ENCODE measurements at regions not wholly inside any gene's neighbourhood (a gene's known extent, or its start where the extent isn't known, plus 50 kb on each side); places are given as distances from the start of the nearest gene placed in this dataset.
"Not testable (repeated sequence)": the region's sequence is repeated elsewhere in the genome, so short reads cannot be mapped to it uniquely, and the experiment has no call there.

GRCh38 chr16:14384745-14385144, 245.3 kb downstream of the PARN start:
- DNase-seq (ENCODE audit: low spot score) = no peak

DNA sequence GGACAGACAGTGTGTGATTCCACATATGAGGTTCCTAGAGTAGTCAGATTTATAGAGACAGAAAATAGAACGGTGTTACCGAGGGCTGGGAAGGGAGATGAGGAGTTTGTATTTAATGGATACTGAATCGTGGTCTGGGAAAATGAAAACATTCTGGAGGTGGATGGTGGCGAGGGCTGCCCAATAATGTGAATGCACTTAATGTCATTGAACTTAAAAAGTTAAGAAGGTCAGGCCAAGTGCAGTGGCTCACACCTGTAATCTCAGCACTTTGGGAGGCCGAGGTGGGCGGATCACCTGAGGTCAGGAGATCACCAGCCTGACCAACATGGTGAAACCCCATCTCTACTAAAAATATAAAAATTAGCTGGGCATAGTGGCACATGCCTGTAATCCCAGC, 246.2 kb downstream of the PARN start:
- DNase-seq (ENCODE audit: low spot score) = not testable (repeated sequence)

DNA sequence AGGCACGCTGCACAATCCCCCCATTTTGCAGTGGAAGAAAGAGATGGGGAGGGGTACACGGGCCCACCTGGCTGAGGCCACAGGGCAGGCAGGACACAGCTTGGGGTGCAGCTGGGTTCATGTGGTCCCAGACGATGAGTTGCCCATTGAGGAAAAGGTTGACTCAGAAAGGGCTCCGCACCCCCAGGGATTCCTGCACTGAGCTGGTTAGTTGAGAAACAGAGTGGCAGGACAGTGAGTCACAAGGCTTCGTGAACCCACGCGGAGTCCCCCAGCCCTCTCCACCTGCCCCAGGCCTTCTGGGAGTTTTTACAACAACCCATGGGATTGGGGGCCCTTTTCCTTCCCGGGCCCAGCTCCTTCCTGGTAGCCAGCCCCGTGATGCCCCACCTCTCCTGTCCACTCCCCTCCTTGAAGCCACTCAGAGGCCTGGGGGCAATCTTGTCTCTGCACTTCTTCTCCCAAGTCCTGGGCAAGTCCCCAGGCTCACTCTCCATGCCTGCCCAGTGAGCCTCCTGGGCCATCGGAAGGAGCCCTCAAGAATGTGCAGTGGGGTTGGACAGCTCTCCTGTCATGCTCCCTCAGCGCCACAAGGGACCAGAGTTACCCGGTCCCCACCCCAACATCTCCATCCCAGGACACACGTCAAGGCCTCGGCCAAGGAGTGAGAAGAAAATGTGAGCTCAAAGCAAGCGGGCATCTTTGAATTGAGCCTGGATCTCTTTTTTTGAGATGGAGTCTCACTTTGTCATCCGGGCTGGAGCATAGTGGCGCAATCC, 251.2 kb downstream of the PARN start:
- no peak for DNase-seq (ENCODE audit: low spot score)

DNA sequence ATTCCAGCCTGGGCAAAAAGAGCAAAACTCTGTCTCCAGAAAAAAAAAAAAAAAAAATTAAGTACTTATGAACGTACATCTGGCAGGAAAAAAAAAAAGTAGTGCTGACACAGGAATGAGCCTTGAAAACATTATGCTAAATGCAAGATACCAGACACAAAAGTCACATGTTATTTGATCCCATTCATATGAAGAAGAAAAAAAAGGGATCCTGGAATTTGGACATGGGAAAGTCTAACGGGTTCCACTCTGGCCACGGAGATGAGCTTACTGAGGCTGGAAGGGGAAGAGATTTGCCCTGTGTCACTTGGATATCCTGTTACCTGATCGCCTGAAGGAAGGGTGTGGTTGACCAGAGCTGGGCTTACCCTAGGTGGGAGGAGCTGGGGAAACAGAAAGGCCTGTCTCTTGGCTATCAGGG, 251.9 kb downstream of the PARN start:
- peak; percentile 76 for DNase-seq (ENCODE audit: low spot score)

DNA sequence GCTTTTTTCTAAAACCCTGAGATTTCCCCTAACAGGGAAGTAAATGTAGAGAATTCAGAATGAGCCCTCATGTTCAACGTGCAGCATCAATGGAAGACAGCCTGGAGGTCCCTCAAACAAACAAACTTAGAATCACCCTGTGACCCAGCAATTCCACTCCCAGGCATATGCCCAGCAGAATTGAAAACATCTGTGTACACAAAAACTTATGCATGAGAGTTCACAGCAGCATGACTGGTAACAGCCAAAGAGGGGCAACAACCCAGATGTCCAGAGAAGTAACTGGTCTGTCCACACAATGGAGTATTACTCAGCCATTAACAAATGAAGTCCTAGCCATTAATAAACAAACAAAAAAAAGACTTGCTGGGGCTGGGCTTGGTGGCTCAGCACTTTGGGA, 252.7 kb downstream of the PARN start:
- DNase-seq (ENCODE audit: low spot score) = no peak

- peak; percentile 25 for DNase-seq (ENCODE audit: low spot score)
Observed at GRCh38 chr16:14375132-14375491, 254.9 kb downstream of the PARN start.

- no peak for DNase-seq (ENCODE audit: low spot score)
Observed at GRCh38 chr16:14374451-14375131, 255.5 kb downstream of the PARN start.

- peak; percentile 16 for DNase-seq (ENCODE audit: low spot score)
Observed at GRCh38 chr16:14373896-14374295, 256.2 kb downstream of the PARN start.

DNA sequence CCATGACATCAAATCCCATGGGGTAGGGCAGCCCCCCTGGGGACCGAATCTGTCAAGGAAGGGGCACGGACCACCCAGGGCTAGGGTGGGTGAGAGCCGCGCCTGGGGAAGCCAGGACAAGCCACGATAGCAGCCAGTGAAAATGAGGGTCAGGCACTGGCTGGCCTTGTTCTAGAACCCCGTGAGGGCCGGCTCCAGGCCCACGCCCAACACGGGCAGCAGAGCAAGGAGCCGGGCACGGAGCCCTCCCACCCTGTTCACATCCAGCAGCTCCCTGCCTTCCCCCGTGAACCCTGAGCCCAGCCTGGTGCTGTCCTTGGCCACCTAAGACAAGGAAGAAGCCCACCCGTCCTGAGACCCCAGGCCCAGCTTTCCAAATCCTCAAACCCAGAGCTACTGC, 256.7 kb downstream of the PARN start:
- DNase-seq (ENCODE audit: low spot score) = no peak

DNA sequence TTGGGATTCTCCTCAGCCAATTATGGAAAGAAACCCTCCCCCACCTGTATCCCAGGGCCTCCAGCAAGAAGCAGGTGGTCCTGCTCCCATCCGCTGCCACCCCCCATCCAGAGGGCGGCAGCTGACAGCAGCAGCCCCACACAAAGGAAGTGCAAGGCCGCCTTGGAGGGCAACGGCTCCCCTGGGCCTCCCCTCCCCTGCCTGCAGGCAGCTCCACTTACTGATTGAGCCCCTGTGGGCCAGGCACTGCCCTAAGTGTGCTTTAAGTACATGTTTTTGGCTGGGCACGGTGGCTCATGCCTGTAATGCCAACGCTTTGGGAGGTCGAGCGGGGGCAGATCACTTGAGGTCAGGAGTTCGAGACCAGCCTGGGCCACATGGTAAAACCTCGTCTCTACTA, 257.6 kb downstream of the PARN start:
- DNase-seq (ENCODE audit: low spot score) = no peak

- no peak for DNase-seq (ENCODE audit: low spot score)
Observed at GRCh38 chr16:14371778-14372431, 258.2 kb downstream of the PARN start.

DNA sequence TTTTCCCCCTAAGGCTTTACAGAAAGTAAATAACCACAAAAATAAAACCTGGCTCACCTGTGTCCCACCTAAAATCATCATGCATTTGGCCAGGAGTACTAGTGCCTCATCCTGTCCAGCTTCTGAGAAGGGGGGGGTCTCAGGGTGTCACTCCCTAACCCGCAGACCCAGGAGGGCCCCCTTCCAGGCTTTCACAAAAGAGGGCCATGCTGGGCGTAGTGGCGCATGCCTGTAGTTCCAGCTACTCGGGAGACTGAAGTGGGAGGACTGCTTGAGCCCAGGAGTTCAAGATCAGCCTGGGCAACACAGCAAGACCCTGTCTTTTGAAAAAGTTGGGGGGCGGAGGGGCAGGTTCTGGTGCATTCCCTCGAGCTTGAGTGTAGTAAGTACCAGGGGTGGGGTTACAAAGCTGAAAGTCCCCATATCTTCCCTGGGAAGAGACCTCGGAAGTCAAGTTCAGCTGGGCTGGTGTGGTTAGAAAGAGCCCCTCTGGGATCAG, 259.3 kb downstream of the PARN start:
- no peak for DNase-seq (ENCODE audit: low spot score)

DNA sequence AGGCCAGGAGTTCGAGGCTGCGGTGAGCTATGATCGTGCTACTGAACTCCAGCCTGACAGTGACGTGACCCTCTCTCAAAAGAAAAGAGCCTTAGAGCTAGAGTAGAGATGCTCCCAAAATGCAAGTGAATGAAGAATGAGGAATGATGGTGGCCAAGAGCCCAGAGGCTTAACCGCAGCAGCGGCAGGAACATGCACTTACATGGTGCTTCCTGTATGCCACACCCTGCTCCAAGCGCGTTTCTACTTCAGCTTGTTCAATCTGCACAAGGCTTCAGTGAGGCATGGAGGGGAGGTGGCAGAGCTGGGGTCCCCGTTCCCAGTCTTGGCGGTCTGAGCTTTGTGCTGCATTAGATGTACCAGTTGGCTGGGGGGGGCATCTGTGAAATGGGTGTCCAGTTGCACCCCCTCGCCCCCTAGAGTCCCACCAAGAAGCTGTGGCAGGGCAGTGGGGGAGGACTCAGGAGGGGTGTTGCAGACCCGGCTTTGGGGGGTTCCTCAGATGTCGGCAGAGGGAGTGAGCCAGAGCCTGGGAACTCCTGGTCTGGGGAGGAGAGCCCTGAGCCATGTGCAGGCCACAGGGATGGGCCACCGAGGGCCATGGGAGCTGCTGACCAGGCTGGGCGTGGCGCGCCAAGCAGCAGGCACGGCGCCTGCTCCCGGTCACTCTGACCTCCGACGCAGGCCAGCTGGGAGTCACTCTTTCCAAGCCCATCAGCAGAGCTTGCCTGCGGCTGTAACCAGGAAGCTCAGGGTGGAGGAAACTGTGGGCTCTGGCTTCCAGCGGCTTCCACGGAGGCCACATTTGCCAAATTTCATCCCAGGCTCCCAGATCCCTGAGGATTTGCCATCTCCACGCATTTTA, 260.1 kb downstream of the PARN start:
- no peak for DNase-seq (ENCODE audit: low spot score)

GRCh38 chr16:14368399-14368798, 261.7 kb downstream of the PARN start:
- DNase-seq (ENCODE audit: low spot score) = no peak

GRCh38 chr16:14366974-14367707, 262.9 kb downstream of the PARN start:
- no peak for DNase-seq (ENCODE audit: low spot score)

DNA sequence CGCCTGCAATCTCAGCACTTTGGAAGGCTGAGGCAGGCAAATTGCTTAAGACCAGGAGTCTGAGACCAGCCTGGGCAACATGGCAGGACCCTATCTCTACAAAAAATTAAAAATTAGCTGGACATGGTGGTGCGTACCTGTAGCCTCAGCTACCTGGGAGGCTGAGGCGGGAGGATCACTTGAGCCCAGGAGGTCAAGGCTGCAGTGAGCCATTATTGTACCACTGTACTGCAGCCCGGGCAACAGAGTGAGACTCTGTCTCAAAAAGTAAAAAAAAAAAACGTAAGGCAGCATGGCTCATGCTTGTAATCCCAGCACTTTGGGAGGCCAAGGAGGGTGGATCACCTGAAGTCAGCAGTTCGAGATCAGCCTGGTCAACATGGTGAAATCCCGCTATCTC, 263.6 kb downstream of the PARN start:
- no peak for DNase-seq (ENCODE audit: low spot score)

GRCh38 chr16:14365200-14365851, 264.7 kb downstream of the PARN start:
- DNase-seq (ENCODE audit: low spot score) = no peak

- DNase-seq (ENCODE audit: low spot score) = peak; percentile 47
Observed at GRCh38 chr16:14364386-14365199, 265.5 kb downstream of the PARN start.

GRCh38 chr16:14364112-14364385, 266.0 kb downstream of the PARN start:
- DNase-seq (ENCODE audit: low spot score) = no peak

All from umbilical cord (tissue), 1 donor.